GM19035 (cell line): ENCODE measurements at regions not wholly inside any gene's neighbourhood (a gene's known extent, or its start where the extent isn't known, plus 50 kb on each side); places are given as distances from the start of the nearest gene placed in this dataset.
"Not testable (repeated sequence)": the region's sequence is repeated elsewhere in the genome, so short reads cannot be mapped to it uniquely, and the experiment has no call there.

Experiments used
- ATAC-seq: cut with Tn5 transposase; IDR thresholded peaks from one replicate; pipeline ENCODE4 v1.9.1; 2021; ENCODE audit not compliant: unreplicated experiment

DNA sequence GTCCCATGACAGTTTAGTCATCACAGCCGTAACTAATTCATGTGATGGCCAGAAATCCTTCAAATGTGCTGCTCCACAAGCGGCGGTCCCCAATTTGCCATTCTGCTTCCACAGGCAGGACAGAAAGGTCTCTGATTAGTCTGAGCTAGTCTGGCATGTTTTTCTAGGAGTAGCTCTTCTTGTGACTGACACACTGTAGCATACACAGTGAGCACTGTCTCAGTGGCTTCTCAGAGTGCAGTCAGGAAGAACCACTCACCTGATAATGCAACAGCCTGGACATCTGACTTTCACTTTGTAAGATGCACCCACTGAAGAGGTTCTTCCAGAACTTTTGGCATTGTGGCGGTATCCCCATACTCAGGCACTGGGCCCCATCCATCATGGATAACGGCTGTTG, 1266.2 kb downstream of the TMEM121 start:
- no peak for ATAC-seq

DNA sequence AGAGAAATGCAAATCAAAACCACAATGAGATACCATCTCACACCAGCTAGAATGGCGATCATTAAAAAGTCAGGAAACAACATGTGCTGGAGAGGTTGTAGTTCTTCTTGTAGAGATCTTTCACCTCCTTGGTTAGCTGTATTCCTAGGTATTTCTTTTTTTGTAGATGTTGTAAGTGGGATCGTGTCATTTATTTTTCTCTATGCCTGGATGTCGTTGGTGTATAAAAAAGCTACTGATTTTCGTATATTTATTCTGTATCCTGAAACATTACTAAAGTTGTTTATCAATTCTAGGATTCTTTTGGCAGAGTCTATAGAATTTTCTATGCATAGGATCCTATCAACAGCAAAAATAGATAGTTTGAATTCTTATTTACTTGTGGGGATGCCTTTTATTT, 1271.8 kb downstream of the TMEM121 start:
- not testable (repeated sequence) for ATAC-seq

DNA sequence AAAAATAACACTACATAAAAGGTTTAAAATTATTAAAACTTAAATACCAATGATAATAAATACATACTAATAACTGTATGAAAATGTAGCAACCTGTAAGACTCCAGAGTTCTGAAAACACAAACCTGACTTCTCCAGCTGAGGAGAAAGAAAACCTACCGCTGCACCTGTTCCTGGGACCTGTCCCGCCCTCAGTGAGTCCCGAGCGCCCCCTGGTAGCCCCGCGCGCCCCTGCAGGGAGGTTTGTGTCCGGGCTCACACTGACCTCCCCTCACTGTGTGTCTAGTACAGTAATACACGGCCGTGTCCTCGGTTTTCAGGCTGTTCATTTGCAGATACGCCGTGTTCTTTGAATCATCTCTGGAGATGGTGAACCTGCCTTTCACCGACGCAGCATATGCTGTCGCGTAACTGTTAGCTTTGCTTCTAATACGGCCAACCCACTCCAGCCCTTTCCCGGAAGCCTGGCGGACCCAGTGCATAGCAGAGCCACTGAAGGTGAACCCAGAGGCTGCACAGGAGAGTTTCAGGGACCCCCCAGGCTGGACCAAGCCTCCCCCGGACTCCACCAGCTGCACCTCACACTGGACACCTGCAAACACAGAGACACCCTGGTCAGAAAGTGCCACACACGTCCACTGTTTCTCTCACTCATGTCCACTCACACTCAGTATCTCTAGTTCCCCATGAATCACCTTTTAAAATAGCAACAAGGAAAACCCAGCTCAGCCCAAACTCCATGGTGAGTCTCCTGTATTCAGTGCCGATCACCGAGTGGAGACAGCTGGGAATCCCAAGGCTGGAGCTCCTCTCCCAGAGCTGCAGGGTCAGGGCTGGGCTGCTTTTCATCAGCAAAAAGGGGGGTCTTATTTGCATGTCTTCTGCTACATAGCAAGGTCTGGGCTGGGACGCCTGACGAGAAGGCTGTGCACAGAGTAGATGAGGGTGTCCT, 1276.3 kb downstream of the TMEM121 start:
- ATAC-seq, result no peak

DNA sequence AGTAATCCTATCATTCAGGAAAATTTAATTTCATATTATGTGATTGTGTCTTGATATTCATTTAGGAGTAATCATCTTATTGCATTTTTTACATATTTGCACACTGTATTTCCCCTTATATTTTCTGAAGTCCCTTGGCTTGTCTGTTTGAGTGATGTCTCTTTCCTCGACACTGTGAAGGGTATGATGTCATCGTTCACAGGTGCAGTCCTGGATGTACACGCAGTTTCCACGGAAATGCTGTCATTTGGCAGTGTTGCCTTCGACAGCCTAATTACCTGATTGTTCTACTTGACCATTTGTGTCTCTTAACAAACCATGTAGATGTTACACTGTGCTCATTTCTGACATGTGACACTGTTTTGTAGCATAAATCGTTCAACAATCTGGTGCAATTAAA, 1277.0 kb downstream of the TMEM121 start:
- ATAC-seq, result no peak

DNA sequence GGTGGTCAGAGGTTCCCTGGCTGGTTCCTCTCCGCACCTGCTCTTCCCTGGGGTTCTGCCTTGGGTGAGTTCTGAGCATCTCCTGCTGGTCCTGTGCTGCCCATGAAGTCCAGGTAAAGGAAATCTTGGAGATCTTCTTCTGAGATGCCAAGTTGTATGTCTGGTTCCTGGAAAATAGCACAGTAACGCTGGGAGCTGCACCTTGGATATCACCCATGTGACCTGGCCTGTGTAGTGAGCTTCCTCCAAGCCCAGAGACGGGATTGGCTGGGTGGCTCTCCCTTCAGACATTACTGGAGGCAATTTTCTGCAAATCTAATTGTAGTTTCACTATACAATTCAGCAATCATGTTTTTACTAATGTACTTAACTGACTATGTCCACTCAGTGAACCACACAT, 1281.1 kb downstream of the TMEM121 start:
- ATAC-seq, result no peak

DNA sequence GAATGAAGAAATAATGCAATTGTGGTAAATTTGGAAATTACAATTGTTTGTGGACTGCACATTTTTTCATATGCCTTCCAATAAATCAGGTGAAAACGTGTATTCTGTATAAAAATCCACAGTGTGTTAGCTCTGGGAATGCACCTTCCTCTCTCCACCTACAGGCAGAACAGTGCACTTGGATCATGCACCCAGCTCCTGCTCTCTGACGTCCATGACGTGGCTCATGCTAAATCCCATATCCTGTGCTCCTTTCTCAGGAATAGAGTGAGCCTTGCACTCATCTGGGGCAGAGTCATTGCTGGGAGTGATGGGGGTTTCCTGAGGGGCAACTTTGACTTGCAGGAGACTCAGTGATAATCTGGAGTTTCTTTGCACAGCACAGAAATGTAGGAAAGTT, 1282.1 kb downstream of the TMEM121 start:
- ATAC-seq, result no peak

DNA sequence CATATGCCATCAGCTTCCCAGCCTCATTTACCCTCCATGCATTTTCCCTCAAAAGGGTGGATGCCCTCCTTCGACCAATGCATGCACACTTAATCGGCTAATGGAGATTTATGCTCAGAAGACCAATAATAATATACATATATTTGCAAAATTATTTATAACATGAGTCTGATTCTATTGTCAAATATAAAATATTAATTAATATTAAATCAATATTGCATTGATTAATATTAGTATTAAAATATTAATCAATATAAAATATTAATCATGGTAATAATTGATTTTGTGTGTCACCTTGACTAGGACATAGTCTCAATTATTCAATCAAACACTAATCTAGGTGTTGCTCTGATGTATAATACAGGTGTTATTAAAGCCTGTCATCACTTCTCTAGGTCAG, 1282.5 kb downstream of the TMEM121 start:
- ATAC-seq, result no peak

DNA sequence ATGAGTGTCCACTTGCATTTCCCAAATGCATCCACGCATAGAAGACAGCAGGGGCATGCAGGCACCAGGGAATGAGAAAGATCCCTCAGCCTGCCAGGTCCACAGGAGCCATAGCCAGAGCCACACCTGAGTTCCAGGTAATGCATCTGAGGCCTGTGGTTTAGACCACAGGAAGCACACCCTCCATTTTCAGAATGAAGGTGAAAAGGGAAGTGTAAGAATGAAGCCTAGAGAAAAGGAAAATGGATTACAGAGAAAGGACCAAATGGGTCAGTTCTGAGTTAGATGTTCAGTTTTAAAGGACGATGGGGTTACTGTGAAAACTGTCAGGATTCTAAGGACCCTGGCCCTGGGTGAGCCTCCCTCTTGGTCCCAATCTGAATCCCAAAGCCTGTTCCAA, 1283.2 kb downstream of the TMEM121 start:
- ATAC-seq, result no peak

DNA sequence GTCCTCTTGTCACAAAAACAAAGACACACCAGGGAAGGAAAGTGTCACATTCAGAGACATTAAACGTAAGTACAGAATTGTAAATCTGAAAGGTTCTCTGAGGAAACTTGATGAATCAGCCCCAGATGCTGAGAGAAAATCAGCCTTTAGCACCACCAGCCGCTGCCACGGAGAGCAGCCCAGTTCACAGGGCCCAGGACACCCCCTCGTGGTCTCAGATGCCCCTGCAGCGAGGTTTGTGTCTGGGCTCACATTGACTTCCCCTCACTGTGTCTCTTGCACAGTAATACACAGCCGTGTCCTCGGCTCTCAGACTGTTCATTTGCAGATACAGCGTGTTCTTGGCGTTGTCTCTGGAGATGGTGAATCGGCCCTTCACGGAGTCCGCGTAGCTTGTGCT, 1283.8 kb downstream of the TMEM121 start:
- not testable (repeated sequence) for ATAC-seq

DNA sequence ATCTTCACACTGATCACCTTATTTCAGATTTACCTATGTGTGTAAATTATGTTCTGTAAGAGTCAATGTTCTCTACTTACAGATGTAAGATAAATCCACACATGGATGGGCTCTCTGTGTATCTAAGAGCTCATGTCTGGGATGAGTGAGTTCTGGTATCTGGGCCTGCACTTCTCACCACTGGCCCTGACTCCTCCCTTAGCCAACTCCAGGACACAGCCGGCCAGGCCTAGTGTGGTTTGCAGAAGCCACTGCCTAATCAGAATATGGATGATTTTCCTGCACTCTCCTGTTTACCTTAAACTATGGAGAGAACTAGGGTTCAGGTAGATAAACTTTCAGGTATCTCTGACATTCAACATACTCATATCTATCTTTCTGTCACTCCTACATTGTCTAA, 1284.8 kb downstream of the TMEM121 start:
- no peak for ATAC-seq

DNA sequence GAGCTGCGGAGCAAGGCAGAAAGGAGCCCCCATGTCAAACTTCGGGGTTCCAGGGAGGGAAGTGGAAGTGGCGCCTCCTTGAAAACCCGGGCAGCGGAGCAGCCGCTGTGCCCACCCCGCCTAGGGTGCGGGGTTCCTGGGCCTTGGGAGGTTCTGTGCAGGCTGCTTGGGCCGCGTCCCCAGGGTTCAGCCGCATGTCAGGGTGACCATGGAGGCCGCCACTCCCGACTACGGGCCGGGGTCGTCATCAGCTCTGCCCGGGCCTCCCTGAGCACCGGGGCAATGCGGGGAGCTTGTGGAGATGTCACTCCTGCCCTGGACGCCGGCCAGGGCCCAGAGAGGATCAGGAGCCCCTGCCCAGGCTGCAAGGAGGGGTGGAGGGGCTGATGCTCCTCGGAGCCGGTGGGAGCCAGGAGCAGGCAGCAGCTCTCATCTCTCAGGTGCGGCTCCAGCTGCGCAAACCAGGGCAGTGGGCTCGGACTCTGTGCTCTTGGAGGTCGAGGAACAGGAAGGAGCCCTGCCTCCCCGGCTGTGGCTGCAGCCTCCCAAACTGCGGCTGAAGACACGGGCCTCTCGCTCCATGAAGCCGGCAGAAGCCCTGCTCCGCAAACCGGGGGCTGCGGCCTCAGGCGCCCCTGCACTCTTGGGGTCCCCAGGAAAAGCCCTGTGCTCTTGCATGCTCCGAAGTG, 1286.5 kb downstream of the TMEM121 start:
- no peak for ATAC-seq

DNA sequence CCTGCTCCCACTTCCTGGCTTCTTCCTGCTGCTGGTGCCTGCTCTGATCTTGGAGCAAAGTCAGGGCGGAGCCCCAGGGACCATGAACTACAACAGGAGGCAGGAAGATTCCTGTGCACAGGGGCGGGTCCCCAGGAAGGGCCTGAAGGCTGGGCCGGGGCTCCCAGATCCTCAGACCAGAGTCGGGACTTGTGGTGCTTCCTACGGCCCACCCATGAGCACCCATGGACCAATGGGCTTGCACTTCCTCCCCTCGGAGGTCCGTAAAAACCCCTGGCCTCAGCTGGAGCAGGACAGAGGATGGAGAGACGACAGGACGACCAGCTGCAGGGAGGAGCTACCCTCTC, 1287.1 kb downstream of the TMEM121 start:
- no peak for ATAC-seq

DNA sequence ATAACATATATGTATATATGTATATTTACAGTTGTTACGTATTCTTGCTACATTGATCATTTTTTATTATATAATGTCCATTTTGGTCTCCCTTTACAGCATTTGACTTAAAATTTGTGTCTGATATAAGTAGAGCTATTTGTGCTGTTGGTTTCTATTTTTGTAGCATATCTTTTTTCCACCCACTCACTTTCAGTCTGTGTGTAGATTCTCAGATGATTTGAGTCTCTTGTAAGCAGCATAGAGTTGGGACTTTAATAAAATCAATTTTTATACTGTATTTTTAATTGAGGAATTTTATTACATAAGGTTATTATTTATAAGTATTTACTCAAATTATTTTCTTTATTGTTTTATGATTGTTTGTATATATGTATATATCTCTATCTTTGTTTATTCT, 1293.7 kb downstream of the TMEM121 start:
- ATAC-seq, result no peak

DNA sequence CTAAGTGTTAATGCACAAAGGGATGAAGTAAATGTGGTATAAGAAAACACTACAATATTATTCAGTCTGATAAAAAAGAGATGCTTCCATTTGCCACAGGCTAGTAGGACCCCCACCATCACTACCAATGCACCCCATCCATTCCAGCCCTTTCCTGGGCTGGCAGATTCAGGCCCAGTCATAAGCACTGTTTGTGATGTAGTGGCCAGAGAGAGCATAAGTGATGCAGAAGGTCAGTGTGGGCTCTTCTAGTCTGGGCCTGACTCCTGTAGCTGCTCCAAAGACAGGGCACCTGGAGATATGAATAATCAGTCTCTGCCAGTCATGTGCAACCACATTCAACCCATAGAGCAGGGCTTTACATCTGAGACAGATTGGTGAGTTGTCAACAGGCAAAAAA, 1294.7 kb downstream of the TMEM121 start:
- ATAC-seq, result no peak

DNA sequence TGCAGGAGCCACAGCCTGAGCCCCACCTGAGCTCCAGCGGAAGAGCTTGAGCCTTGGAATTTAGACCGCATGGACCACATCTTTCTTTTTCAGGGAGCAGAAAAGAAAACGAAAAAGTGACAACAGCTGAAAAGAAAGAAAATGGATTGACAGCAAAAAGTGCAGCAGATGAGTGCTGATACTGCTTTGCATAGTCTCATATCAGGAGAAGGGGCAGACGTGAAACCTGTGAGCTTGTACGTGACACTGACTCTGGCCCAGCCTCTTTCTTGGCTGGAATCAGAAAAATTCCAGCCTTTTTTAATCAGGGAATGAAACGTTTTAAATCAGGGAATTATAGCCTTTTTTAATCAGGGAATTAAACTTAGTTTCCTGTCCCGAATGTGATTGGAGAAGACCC, 1296.5 kb downstream of the TMEM121 start:
- ATAC-seq, result no peak

DNA sequence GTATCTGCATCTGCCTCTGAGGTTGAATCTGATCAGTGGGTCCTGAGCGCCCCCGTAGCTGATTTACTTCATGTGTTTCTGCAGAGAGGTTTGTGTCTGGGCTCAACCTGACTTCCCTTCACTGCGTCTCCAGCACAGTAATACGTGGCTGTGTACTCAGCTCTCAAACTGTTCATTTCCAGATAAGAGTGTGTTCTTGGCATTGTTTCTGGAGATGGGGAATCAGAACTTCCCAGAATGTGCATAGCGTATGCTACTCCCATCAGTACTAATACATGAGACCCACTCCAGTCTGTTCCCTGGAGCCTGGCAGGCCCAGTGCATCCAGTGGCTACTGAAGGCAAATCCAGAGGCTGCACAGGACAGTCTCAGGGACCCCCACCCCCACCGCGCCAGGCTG, 1297.2 kb downstream of the TMEM121 start:
- no peak for ATAC-seq

DNA sequence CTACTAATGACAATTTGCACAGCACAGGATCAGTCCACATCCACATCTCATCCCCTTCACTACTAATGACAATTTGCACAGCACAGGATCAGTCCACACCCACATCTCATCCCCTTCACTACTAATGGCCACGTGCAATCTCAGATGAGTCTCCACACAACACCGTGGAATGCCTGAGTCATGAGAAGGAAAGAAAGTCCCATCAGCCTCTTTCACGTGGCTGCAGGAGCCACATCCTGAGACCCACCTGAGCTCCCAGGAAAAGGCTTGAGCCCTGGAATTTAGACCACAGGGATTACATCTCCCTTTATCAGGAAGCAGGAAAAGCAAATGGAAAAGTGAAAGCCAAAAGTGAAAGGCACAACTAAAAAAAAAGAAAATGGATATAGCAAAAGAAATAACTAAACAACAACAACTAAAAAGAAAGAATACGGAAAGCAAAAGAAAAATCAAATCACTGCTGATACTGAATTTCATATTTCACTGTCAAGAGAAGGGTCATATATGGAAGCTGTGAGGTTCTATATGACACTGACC, 1300.5 kb downstream of the TMEM121 start:
- ATAC-seq, result no peak

DNA sequence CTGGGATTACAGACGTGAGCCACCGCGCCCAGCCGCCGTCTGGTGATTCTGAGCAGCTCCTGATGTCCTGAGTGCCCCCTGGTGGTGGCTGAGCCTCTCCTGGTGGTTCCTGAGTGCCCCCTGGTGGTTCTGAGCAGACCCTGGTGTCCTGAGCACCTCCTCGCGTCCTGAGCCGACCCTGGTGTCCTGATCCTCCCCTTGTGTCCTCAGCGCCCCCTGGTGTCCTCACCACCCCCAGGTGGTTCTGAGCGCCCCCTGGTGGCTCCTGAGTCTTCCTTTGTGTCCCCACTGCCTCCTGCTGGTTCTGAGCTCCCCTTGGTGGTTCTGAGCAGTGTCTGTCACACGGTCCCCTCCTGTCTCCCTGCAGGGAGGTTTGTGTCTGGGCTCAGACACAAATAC, 1304.9 kb downstream of the TMEM121 start:
- peak; percentile 66 for ATAC-seq

DNA sequence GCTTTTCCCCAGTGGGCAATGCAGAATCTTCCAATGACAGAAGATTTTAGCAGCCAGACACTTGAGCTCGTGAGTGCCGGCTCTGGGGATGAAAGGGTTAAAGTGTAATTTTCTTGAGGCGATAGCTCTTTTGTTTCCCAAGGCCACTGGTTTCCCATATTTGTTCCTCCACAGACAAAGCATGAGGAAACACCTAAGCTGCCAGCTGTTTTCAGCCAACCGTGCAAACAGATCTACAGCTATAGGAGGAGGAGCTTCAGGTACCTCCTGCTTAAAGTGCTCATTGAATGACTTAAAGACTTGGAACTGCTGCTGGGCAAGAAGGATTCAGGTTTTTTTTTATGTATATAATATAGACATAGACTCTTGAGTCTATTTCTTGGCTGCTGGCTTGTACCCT, 1311.5 kb downstream of the TMEM121 start:
- ATAC-seq, result no peak

DNA sequence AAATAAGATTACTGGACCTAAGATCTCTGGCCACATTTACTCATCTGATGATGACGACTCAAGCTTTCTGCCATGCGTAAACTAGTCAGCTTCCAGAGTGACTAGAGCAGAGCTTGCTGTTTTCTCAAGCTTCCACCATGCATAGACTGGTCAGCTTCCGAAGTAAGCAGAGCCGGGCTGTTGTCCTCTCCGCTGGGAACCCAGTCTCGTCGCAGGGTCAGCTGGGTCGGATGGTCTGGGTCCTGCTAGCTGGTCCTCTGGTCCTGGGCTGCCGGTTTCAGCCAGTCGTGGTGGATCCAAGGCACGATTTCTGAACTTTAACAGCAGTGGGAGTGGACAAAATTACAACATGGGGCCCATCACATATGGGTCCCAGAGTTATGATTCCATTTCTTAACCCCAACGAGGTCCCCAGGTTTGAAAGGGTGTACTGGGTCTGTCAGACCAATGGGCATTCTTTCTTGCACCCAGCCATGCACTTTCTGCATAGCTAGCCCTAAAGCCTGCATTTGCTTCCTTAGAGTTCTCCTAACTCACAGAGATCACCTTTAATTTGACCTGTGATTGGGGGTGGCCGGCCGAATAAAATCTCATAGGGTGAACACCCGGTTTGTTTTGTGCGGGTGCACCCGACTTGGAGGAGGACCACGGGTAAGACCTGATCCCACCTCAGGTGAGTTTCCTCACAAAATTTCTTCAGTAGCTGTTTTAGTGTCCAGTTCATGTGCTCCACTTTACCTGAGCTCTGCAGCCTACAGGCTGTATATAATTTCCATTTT, 1312.8 kb downstream of the TMEM121 start:
- ATAC-seq, result no peak

DNA sequence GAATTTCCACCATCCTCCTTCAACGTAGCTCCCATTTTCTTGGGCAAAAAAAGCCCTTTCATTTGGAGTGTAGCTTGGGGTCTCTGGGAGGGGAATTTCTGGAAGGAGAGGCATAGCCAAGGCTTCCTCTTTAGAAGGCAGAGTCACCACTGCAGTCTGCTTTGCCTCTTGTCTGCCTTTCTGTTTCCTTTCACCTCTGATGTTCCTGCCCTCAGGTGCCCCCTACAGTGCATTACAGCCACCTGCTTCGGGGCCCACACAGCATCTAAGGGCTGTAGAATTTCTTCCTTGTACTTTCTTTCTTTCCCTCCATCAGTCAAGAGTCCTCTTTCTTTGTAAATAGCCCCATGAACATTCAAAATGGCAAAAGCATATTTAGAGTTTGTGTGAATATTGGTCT, 1313.9 kb downstream of the TMEM121 start:
- ATAC-seq, result no peak
